ENCODE measurements at regions not wholly inside any gene's neighbourhood (a gene's known extent, or its start where the extent isn't known, plus 50 kb on each side); places are given as distances from the start of the nearest gene placed in this dataset.

- no peak for DNase-seq
Measured at GRCh38 chr2:125526093-125526492, 1129.9 kb upstream of the GYPC start.

GRCh38 chr2:125535089-125535488 lies 1120.9 kb upstream of the GYPC start:
- DNase-seq, result no peak

GRCh38 chr2:125543968-125544514 lies 1111.9 kb upstream of the GYPC start:
- no peak for DNase-seq

GRCh38 chr2:125553768-125554167 lies 1102.2 kb upstream of the GYPC start:
- DNase-seq, result no peak

- DNase-seq, result no peak
Measured at GRCh38 chr2:125554956-125555355, 1101.0 kb upstream of the GYPC start.

GRCh38 chr2:125559186-125559585 lies 1096.8 kb upstream of the GYPC start:
- DNase-seq, result no peak

GRCh38 chr2:125560855-125561254 lies 1095.1 kb upstream of the GYPC start:
- DNase-seq, result no peak

- DNase-seq, result no peak
Measured at GRCh38 chr2:125561302-125561701, 1094.7 kb upstream of the GYPC start.

GRCh38 chr2:125562924-125563323 lies 1093.0 kb upstream of the GYPC start:
- no peak for DNase-seq

- no peak for DNase-seq
Measured at GRCh38 chr2:125564471-125564870, 1091.5 kb upstream of the GYPC start.

- DNase-seq, result no peak
Measured at GRCh38 chr2:125566422-125566821, 1089.5 kb upstream of the GYPC start.

- no peak for DNase-seq
Measured at GRCh38 chr2:125567100-125567499, 1088.9 kb upstream of the GYPC start.

- no peak for DNase-seq
Measured at GRCh38 chr2:125572660-125573059, 1083.3 kb upstream of the GYPC start.

- DNase-seq, result no peak
Measured at GRCh38 chr2:125573432-125573831, 1082.5 kb upstream of the GYPC start.

GRCh38 chr2:125576558-125576957 lies 1079.4 kb upstream of the GYPC start:
- no peak for DNase-seq

GRCh38 chr2:125581557-125581956 lies 1074.4 kb upstream of the GYPC start:
- no peak for DNase-seq

GRCh38 chr2:125582516-125582915 lies 1073.4 kb upstream of the GYPC start:
- DNase-seq, result no peak

GRCh38 chr2:125584732-125585131 lies 1071.2 kb upstream of the GYPC start:
- DNase-seq, result no peak

GRCh38 chr2:125588780-125589179 lies 1067.2 kb upstream of the GYPC start:
- no peak for DNase-seq

- no peak for DNase-seq
Measured at GRCh38 chr2:125591954-125592353, 1064.0 kb upstream of the GYPC start.

- no peak for DNase-seq
Measured at GRCh38 chr2:125593036-125593435, 1062.9 kb upstream of the GYPC start.

- DNase-seq, result no peak
Measured at GRCh38 chr2:125596612-125597011, 1059.3 kb upstream of the GYPC start.

GRCh38 chr2:125615438-125615837 lies 1040.5 kb upstream of the GYPC start:
- no peak for DNase-seq

GRCh38 chr2:125630377-125630776 lies 1025.6 kb upstream of the GYPC start:
- no peak for DNase-seq

GRCh38 chr2:125634662-125635061 lies 1021.3 kb upstream of the GYPC start:
- DNase-seq, result no peak

- DNase-seq, result no peak
Measured at GRCh38 chr2:125638345-125638744, 1017.6 kb upstream of the GYPC start.

All from stimulated activated CD4-positive, alpha-beta T cell treated with anti-CD3 and anti-CD28 coated beads, Interleukin-2, amount 100 ng/mL, for 24 hours (primary cell).